ENCODE measurements at regions not wholly inside any gene's neighbourhood (a gene's known extent, or its start where the extent isn't known, plus 50 kb on each side); places are given as distances from the start of the nearest gene placed in this dataset.
"Not testable (repeated sequence)": the region's sequence is repeated elsewhere in the genome, so short reads cannot be mapped to it uniquely, and the experiment has no call there.

DNA sequence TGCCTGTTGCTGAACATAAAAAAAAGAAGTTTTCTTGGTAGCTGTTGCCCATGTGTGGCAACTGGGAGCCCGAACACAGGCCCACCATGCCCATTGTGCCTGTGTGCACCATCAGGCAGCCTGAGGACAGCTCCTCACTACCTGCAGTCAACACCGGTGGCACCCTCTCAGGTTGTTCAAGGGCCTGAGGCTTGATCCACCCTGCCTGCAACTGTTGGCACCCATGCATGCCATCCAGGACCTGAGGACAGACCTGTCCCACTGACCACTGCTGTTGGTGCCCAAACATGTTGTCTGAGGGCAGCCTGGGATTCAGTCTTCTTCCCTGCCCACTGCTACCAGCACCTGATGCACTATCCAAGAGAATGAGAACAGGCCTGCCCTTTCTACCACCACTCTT, 661.1 kb upstream of the ZNF804A start:
- DNase-seq, result no peak

DNA sequence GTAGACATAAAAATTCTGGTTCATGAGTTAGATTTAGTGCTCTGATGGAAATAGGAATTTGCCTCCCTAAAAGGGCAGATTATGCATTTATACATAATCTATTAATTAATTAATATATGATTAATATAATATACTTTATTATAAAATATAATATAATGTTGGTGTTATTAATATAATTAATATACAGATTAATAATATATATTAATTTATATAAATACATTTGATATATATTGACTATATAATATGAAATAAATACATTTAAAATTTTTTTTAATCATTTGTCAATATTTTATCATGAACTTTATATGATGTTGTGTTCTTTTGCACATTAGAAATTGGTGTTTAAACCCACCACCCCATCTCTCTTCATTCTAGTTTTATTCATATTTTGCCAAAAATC, 652.1 kb upstream of the ZNF804A start:
- no peak for DNase-seq

DNA sequence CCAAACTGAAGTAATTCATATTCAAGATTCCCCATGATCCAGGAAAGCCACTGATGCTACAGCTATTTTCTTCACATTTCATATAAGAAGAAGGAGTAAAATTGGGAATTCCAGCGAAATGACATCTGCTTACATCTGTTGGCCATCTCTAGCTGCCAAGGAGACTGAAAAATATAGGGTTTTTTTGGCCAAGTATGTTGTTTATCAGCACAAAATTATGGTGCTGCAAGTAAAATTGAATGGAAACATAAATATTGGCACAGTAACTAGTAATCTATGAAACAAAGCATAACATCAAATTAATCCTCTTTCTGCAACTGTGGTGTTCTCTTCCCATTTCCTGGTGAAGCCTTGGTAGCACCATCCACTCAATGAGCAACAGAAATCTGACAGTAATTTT, 649.5 kb upstream of the ZNF804A start:
- DNase-seq, result no peak

DNA sequence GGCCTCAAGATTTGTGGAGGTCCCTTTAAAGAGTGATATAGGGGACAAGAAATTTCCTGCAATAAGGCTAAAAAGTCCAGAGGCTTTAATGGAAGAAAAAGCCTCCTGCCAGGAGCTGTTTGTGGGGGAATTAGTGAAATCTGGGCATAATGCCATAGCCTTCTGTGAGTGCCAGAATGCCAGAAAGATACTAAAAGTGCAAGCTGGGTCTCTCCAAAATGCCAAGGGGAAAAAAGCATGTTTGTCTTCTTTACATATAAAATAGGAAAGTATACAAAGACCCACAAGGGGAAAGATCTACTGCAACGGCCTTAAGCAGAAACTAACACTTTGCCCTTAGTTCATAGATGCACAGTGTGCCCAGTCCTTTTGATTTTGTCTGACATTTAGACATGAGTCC, 647.7 kb upstream of the ZNF804A start:
- no peak for DNase-seq

DNA sequence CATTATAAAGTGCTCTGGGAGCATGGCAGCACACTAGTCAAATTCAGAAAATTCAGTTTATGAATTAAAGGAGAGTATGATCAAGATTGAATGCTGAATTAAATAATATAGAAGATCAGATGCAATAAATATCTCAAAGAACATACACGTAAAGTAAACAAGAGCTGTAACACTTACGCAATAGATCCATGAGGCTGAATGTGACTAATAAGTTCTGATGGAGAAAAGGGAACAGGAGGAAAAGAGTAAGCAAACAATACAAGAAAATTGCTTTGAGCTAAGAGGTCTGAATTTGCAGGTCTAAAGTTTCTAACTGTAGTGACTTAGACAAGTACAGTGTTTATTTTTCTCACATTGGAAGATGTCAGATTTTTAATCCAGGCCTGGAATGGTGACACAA, 646.7 kb upstream of the ZNF804A start:
- DNase-seq, result no peak

DNA sequence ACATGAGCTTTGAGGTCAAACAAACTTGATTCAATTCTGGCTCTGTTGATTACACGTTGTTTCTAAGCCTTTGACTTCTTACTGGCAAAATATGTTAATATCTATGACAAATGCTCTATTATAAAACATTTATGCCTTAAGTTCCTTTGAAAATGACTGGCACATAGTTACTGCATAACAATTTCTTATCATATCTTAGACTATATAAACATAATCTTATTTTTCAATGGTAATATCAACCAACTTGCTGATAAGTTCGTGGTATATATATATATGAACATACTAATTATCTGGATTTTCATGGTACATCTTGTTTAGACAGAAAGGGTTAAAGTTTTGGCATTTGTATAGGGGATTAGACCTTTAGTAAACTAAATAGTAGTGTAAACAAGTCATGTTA, 645.6 kb upstream of the ZNF804A start:
- no peak for DNase-seq

DNA sequence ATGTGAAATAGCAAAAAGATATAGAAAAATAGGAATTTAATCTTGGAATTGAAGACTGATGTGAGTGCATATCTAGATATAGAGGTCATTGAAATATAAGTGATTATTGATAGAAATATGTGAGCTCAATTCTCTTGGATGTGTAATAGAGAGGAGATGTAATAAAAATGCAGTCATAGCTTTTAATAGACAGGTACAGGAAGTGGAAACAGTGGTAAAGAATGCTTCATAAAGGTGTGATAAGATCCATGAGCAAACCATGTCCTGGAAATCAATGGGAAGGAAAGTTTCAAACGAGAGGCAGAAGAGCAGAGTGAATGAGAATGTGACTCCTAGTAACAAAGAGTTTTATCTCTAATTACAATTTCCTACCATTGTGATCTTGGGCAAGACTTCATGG, 634.7 kb upstream of the ZNF804A start:
- DNase-seq, result no peak

DNA sequence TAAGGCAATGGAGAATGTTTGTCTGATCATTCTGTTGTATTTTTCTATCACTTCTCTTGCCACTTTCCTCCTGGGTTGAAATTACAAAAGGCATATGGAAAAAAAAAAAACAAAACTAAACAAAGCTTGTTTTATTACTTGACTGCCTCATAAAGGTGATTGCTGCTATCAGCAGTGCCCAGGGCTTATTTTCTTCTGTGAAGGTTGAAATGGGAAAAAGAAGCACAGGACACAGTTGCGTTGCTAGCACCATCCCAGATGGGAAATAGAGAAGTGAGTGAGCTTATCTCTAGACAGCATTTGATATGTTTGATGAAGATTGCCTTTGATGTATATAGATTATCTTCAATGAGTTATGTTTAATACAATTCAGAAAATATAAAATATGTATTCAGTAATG, 633.8 kb upstream of the ZNF804A start:
- DNase-seq, result no peak

DNA sequence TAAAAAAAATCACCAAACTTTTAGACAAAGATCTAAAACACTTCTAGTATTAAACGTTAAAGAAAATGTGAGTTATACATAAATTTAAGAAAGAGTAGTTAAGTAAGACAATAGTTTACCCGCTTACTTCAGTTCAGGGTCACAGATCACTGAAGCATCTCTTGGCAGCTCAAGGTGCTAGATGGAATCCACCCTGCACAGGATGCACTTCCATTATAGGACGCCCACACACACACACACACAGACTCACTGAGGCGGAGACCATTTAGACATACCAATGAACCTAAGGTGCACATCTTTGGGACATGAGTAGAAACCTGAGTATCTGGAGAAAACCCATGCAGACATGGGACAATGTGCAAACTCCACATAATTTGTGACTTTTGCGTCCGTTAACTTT, 630.6 kb upstream of the ZNF804A start:
- DNase-seq, result no peak

DNA sequence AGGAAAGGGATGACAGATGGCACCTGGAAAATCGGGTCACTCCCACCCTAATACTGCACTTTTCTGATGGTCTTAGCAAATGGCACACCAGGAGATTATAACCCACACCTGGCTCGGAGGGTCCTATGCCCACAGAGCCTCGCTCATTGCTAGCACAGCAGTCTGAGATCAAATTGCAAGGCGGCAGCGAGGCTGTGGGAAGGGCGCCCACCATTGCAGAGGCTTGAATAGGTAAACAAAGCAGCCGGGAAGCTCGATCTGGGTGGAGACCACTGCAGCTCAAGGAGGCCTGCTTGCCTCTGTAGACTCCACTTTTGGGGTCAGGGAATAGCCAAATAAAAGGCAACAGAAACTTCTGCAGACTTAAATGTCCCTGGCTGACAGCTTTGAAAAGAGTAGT, 622.7 kb upstream of the ZNF804A start:
- DNase-seq, result not testable (repeated sequence)

DNA sequence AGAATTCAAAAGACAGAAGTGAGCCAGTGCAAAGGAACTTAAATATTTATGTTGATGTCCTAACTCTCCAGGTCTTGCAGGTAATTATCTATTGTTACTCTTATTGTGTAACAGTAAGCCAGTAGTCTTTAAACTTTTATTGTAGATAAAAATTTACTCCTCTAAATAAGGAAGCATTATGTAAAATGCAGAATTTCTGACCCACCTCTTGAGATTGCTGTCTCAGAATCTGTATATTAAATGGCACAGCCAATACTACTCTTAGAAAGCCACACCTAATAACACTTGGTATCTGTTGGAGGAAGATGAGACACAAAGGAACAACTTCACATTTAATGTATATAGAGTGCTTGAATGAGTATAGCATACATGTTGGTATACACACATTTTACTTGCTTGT, 613.5 kb upstream of the ZNF804A start:
- no peak for DNase-seq

DNA sequence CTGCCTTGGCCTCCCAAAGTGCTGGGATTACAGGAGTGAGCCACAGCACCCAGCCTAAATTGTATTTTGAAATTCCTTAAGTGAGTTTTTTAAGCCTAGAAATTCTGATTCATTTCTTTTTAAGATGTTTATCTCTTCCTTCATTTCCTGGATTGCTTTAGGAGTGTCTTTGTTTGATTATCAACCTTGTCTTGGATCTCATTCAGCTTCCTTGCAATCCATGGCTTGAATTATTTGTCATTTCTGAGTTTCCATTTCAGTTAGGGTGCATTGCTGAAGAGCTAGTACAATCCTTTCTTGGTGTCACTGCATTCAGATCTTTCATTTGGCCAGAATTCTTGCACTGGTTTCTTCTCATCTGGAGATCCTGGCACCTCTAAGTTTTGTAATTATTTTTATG, 606.4 kb upstream of the ZNF804A start:
- DNase-seq, result no peak

DNA sequence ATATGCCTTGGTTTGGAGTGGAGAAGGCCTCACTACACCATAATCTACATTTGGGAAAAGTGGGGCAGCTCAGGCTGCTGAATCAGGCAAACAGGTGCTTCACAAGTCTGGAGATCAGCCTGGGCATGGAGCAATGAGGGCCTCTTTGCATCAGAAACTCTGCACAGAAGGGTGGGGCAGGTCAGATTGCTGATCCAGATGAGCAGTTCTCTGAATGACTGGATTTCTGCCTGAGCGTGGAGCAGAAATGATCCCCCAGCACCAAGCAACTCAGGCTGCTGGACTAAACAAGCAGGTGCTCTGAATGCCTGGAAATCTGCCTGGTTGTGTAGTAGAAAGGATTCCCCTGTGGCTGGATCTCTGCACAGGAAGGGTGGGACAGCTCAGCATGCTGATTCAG, 605.3 kb upstream of the ZNF804A start:
- DNase-seq, result no peak

DNA sequence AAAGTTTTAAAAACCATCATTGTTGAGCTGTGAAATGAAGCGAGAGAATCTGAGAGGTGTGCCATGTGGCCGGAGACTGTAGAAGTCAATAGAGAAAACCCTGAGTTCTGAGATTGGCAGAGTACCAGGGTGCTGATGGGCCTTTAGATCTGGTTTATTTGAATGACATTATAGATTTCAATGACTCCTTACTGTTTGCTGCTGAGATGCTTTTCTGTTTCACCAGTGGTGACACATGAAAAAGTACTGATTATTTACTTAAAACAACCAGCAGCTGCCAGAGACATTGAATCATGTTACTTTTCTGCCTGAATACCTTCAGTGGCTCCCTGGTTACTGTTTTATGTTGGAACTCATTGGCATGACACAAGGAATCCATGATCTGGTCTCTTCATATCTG, 602.7 kb upstream of the ZNF804A start:
- DNase-seq, result no peak

DNA sequence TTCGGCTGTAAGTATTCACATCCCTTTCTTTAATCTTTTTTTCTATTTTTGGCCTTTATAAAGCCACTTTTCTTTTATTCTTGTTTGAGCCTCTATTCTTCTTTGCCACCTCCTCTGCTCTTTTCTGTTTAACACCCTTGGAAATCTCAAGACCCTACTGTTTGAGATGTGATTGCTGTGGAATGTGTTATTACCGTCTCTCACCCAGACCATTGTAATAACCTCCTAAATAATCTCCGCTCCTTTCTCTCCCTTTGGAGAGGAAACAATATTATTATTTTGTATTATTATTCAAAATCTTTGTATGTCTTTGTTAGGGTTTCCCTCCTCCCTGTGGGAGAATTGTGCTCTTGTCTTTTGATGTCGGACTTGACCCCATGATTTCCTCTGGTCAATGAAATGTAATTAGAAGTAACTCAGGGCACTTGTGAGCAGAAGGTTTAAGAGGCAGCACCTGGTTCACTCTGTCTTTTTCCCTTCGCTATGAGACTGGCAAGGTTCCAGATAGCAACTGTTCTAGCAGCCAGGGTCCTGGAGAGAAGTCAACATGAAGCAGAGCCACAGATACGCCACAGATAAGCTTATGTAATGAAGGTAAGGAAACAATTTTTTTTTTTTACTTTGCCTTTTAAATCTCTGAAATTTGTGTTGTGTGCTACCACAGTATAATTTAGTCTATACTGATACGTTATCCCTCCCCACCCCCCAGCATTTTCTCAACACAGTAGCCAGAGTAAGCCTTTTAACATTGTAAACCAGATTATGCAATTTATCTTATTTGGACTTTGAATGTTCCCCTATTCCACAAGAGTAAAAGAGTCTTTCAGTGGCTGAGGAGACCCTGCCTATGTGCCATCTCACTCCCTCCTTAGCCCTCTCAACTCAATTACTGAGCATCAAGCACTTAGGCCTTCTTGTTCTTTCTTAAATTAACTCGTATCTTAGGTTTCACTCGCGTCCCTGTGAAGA, 601.2 kb upstream of the ZNF804A start:
- DNase-seq, result no peak

DNA sequence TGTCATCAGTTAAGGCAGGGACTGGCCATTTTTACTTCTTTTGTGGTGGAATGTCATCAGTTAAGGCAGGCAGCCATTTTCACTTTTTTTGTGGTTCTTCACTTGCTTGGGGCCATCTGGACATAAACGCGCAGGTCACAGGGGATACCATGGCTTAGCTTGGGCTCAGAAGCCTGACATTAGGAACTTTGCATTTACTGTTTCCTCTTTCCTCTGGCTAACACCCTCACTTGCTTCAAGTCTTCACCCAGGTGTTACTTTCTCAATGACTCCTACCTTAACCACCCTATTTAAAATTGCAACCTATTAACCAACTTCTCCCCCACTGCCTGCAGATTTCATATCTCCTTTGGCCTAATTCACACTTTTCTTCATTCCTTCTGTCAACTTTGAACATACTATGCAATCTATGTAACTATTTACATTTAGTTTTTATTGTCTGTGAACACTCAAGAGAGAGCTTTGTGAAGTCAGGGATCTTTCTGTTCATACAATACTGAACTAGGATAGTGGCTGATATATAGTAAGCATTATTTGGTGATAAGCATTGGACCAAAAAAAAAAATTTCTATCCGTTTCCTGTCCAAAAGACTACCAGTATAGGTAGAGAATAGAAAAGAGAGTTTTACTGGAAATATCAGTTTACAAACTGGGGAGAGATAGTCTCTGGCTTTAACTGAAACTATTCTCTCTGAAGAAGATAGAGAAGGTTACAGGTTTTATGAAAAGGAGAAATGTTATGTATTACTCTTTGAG, 600.1 kb upstream of the ZNF804A start:
- no peak for DNase-seq

DNA sequence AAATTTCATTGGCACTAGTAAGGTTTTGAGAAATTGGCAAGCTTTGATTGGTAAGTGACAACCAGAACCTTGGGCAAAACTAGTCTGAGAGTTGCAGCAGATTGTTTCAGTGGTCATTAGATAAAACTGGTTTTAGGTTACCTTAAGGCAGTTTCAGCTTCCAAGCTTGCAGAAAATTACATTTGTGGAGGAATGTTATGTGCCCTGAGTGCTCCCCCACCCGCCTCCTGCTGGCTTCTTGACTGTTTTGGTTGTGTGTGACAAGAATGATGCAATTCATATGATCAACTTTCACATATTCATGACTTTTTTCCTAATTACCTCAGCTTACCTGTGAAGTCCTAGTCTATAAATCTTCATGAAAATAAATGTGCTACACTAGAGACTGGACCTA, 599.5 kb upstream of the ZNF804A start:
- no peak for DNase-seq

DNA sequence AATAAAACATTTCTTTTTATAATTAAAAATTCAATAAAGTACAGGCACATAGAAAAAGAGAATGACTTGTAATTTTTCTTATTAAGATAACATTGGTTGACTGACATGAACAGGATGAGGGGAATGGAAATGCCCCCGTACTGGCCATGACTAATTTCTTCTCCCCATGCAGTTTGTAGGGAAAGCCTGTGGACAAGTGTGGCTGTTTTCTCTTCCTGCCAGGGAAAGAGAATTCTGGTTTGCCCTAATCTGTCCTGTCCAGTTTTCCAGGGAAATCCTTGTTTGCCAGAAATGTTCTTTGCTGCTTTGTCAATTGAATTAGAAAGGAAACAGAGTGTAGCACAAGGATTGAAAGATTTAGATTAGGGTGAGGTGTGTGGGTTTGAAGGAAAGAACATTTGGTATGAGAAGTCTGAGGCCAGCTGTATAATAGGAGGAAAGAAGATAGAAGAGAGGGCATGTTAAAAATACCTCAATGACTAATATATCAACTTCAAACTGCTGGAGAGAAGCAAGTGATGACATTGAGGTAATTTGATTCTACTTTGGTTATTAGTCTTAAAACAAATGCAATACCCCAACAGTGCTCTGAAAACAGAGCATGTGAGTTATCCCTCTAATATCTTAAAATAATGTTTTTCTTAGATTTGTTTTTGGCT, 593.9 kb upstream of the ZNF804A start:
- no peak for DNase-seq

DNA sequence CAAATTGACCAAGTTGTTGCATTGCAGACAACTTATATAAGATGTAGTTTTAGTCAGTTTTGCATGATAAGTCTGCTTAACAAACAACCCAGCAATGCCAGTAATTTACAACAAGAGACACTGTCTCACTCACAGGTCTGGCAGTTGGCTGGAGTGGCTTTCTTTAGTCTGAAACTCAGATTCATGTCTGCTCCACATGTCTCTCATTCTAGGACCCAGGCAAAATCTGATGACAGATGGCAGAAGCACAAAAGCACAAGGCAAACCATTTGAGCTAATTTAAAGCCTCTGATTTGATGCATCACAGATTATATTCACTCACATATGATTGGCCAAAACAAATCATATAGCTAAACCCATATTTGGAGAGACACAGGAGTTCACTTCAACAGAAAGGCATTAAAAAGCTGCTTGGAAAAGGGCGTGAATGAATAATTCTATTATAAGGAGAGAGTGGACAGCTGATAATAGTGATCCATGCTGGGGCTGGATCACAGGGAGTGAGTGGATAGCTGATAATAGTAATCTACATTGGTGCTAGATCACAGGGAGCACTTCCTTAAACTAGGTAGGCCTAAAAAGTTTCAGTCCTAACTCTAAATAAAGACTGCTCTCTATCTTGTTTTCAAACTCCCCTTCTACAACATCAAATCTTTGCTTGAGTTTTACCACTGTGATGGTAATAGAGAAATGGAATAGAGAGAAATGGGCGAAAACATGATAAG, 593.2 kb upstream of the ZNF804A start:
- DNase-seq, result no peak

DNA sequence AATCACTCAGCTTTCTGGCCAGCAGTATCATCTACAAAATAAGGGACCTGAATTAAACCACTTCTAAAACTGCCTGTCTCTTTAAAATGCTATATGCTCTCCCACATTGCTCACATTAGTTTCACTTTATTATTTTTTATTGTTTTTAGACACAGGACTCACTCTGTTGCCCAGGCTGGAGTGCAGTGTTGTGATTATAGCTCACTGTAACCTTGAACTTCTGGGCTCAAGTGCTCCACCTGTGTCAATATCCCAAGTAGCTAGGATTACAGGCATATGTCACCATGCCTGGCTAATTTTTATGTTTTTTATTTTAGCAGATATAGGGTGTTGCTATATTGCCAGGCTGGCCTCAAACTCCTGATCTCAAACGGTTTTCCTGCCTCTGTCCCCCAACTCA, 591.3 kb upstream of the ZNF804A start:
- DNase-seq, result no peak

DNA sequence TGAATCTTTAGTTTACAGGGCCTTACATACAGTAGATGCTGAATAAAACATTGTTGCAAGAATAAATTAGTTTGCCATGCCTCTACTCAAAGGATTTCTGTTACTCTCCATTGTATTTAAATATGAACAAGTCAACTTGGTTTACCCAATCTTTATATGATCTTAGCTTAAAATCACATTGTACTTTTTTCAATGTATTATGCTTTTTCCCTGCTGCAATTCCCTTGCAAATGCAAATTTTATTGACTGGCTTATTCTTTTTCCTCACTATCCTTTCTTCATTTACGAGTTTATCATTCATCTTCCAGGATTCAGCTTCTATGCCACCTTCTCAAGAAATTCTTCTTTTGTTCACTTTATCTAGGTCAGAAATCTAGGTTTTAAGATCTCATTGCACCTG, 571.4 kb upstream of the ZNF804A start:
- DNase-seq, result no peak

DNA sequence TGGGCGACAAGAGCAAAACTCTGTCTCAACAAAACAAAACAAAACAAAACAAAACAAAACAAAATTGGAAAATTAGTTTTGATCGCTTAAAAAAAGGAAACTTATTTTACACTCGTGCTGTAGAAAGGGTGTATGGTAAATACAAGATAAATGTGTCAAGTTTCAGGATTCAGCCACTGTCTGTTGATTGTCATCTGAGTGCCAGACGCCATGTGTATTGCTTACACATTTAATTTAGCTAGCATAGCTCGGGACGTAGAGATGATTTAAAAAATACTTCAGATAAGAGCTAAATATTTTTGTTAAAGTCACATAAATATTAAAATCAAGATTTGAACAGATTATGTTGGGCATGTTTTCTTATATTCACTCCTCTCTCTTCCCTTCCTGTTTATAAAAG, 568.1 kb upstream of the ZNF804A start:
- DNase-seq, result no peak

DNA sequence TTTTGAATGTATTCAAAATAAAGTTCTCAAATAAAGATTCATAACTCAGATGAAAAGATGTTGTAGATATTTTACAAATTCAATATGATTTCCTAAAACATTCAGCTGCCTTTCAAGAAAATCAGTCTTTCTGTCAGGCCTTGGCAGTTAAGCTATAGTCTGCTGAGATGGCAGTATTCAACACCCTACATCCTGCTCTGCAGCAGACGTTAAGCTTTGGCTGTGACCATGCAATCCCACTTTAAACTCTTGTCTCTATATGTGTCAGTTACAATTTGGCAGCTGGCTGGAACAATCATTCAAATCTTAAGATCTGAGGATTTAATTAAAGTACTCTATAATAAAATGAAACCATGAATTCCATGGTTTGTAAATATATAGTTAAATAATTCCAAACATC, 567.3 kb upstream of the ZNF804A start:
- DNase-seq, result no peak
